ENCODE measurements at regions not wholly inside any gene's neighbourhood (a gene's known extent, or its start where the extent isn't known, plus 50 kb on each side); places are given as distances from the start of the nearest gene placed in this dataset.

- no peak for TF ChIP-seq RELA (IDR thresholded peaks at IDR 0.05; ENCODE audit: borderline replicate concordance, partially characterized antibody)
- TF ChIP-seq POLR2A (IDR thresholded peaks at IDR 0.05; ENCODE audit: low read depth, low read length), result no peak
These were observed 144.3 kb downstream of the RPIA start for GRCh38 chr2:88835726-88836125.
